Tibial nerve (tissue), 4 donors: ENCODE measurements at regions not wholly inside any gene's neighbourhood (a gene's known extent, or its start where the extent isn't known, plus 50 kb on each side); places are given as distances from the start of the nearest gene placed in this dataset.

Experiments used
- EP300 ChIP-seq, 2 donors: sonication (generic); formaldehyde crosslinking; IDR thresholded peaks; one replicate each; pipeline ENCODE4 v1.6.1; 2017; ENCODE audit warnings: antibody characterized with exemption in 2 of 2, mild to moderate bottlenecking in 1 of 2
- POLR2A ChIP-seq, 2 donors: fragments of 450-650 bp; IDR thresholded peaks; one replicate each; pipeline ENCODE4 v1.6.1; 2017; ENCODE audit warnings: antibody characterized with exemption in 2 of 2, mild to moderate bottlenecking in 2 of 2, moderate library complexity in 2 of 2
- TF ChIP-seq, protein P1 (sequence below), 5 experiments: fragments of 200-600 bp in 3 of 5; fragments of 450-650 bp in 2 of 5; sonication (generic) in 3 of 5; IDR thresholded peaks; one replicate each; pipeline ENCODE4 v1.5.1; 2016 to 2019; ENCODE audit warnings: antibody characterized with exemption in 5 of 5, mild to moderate bottlenecking in 3 of 5, moderate library complexity in 2 of 5

DNA sequence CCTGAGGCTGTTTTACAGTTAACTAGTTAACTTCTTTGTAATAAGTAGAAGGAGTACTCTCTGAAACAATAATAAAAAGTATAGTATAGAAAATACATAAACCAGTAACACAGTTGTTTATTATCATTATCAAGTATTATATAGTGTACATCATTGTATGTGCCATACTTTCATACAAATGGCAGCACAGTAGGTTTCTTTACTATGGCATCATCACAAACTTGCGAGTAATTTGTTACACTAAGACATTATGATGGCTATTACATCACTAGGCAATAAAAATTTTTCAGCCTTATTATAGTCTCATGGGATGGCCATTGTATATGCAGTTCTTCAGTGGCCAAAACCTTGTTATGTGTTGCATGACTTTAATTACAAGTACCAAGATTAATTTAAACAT lies 1376.5 kb upstream of the ADGRL2 start:
- TF ChIP-seq, protein P1, sequence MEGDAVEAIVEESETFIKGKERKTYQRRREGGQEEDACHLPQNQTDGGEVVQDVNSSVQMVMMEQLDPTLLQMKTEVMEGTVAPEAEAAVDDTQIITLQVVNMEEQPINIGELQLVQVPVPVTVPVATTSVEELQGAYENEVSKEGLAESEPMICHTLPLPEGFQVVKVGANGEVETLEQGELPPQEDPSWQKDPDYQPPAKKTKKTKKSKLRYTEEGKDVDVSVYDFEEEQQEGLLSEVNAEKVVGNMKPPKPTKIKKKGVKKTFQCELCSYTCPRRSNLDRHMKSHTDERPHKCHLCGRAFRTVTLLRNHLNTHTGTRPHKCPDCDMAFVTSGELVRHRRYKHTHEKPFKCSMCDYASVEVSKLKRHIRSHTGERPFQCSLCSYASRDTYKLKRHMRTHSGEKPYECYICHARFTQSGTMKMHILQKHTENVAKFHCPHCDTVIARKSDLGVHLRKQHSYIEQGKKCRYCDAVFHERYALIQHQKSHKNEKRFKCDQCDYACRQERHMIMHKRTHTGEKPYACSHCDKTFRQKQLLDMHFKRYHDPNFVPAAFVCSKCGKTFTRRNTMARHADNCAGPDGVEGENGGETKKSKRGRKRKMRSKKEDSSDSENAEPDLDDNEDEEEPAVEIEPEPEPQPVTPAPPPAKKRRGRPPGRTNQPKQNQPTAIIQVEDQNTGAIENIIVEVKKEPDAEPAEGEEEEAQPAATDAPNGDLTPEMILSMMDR (IDR thresholded peaks at IDR 0.05), result no peak
- no peak for TF ChIP-seq POLR2A (IDR thresholded peaks at IDR 0.05)
- no peak for TF ChIP-seq EP300 (IDR thresholded peaks at IDR 0.05)
